Upper lobe of left lung (tissue), 4 donors: ENCODE measurements at regions not wholly inside any gene's neighbourhood (a gene's known extent, or its start where the extent isn't known, plus 50 kb on each side); places are given as distances from the start of the nearest gene placed in this dataset.

Source experiments
- POLR2A ChIP-seq, 4 donors: fragments of 450-650 bp; IDR thresholded peaks; one replicate each; pipeline ENCODE4 v1.5.1; 2016 to 2017; ENCODE audit warnings: antibody characterized with exemption in 4 of 4, mild to moderate bottlenecking in 2 of 4
- TF ChIP-seq, protein P1 (sequence below), 6 experiments: fragments of 450-650 bp in 4 of 6; fragments of 200-600 bp in 2 of 6; sonication (generic) in 2 of 6; IDR thresholded peaks; one replicate each; pipeline ENCODE4 v1.5.1; 2016 to 2019; ENCODE audit warnings: antibody characterized with exemption in 6 of 6

DNA sequence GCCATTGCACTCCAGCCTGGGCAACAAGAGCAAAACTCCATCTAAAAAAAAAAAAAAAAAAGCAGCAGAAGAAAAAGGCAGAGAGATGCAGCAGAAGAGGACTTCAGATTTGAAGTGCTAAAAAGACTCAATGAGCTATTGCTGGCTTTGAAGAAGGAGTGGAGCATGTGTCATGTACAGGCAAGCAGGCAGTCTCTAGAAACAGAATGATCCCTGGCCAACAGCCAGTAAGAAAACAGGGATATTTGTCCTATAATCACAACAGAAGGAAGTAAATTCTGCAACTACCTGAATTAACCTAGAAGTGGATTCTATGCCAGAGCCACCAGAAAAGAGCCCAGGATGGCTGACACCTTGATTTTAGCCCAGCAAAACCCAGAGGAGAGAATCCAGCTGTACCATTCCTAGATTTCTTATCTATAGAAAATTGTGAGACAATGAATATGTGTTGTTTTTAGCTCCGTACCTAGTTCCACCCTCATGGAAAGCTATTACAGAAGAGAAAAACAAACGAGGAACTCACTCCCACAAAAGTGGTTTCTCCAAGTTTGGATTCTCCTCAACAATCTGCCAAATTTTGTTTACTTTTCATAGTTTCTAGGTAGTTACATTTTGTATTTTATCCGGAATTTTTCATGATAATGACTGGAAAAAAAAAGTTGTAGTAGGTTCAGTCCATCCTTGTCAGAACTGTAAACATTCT, 198.2 kb upstream of the GNAI1 start:
- TF ChIP-seq, protein P1, sequence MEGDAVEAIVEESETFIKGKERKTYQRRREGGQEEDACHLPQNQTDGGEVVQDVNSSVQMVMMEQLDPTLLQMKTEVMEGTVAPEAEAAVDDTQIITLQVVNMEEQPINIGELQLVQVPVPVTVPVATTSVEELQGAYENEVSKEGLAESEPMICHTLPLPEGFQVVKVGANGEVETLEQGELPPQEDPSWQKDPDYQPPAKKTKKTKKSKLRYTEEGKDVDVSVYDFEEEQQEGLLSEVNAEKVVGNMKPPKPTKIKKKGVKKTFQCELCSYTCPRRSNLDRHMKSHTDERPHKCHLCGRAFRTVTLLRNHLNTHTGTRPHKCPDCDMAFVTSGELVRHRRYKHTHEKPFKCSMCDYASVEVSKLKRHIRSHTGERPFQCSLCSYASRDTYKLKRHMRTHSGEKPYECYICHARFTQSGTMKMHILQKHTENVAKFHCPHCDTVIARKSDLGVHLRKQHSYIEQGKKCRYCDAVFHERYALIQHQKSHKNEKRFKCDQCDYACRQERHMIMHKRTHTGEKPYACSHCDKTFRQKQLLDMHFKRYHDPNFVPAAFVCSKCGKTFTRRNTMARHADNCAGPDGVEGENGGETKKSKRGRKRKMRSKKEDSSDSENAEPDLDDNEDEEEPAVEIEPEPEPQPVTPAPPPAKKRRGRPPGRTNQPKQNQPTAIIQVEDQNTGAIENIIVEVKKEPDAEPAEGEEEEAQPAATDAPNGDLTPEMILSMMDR (IDR thresholded peaks at IDR 0.05), result no peak
- no peak for TF ChIP-seq POLR2A (IDR thresholded peaks at IDR 0.05)
